PC-9 (cell line): ENCODE measurements at regions not wholly inside any gene's neighbourhood (a gene's known extent, or its start where the extent isn't known, plus 50 kb on each side); places are given as distances from the start of the nearest gene placed in this dataset.

Source experiments
- BruUV-seq: library from RNA; stranded (reverse); fragments of 400-500 nt; replicated peaks from 2 replicates; lab custom pipeline; 2021; lab: Mats Ljungman, UMichigan
- CTCF ChIA-PET: fragments of 300-600 bp; sonication (Branson Sonifier 250); formaldehyde crosslinking; loops from one replicate; lab custom pipeline; 2022; ENCODE audit warnings: antibody characterized with exemption; lab: Charles Lee
- POLR2A ChIA-PET: fragments of 300-600 bp; sonication (Branson Sonifier 250); formaldehyde crosslinking; loops from one replicate; lab custom pipeline; 2022; ENCODE audit warnings: antibody characterized with exemption; ENCODE audit not compliant: unreplicated experiment; lab: Charles Lee
- DNase-seq, 2 experiments: peaks; one replicate each; pipeline versions ENCODE4 v3.0.0 to v3.0.0-alpha.2; 2015 to 2022; ENCODE audit warnings: mixed read lengths in 1 of 2
- H2AFZ ChIP-seq: fragments of 200-600 bp; sonication (generic); 2 replicates; pipeline ENCODE4 v1.8.1; 2017; ENCODE audit warnings: antibody characterized with exemption
- H3F3A ChIP-seq: fragments of 200-600 bp; sonication (generic); 2 replicates; pipeline ENCODE4 v1.8.1; 2017; ENCODE audit warnings: antibody characterized with exemption, mild to moderate bottlenecking, low read depth; ENCODE audit not compliant: insufficient read depth
- H3K27ac ChIP-seq: fragments of 200-600 bp; sonication (generic); 2 replicates; pipeline ENCODE4 v1.6.1; 2016; ENCODE audit warnings: mixed run types
- H3K27me3 ChIP-seq: fragments of 200-600 bp; sonication (generic); 2 replicates; pipeline ENCODE4 v1.6.1; 2016; ENCODE audit warnings: low read depth, mixed run types; ENCODE audit not compliant: insufficient read depth
- H3K36me3 ChIP-seq: fragments of 200-600 bp; sonication (generic); 2 replicates; pipeline ENCODE4 v1.6.1; 2016; ENCODE audit warnings: low read depth, mixed run types
- H3K4me1 ChIP-seq: fragments of 200-600 bp; sonication (generic); replicated peaks from 2 replicates; pipeline ENCODE4 v1.6.1; 2016; ENCODE audit warnings: mixed run types; ENCODE audit not compliant: insufficient read depth
- H3K4me2 ChIP-seq: fragments of 200-600 bp; sonication (generic); 2 replicates; pipeline ENCODE4 v1.6.1; 2017; ENCODE audit warnings: mixed run types
- H3K4me3 ChIP-seq: fragments of 200-600 bp; sonication (generic); 2 replicates; pipeline ENCODE4 v1.6.1; 2016; ENCODE audit warnings: mixed run types
- H3K79me2 ChIP-seq: fragments of 200-600 bp; sonication (generic); 2 replicates; pipeline ENCODE4 v1.6.1; 2017; ENCODE audit warnings: low read depth, mixed run types
- H3K9me2 ChIP-seq: fragments of 200-600 bp; sonication (generic); 2 replicates; pipeline ENCODE4 v1.8.1; 2017; ENCODE audit warnings: mild to moderate bottlenecking; ENCODE audit not compliant: insufficient read depth
- H3K9me3 ChIP-seq: fragments of 200-600 bp; sonication (generic); 2 replicates; pipeline ENCODE4 v1.8.1; 2016; ENCODE audit warnings: low read depth; ENCODE audit not compliant: insufficient read depth
- H4K20me1 ChIP-seq: fragments of 200-600 bp; sonication (generic); 2 replicates; pipeline ENCODE4 v1.8.1; 2017; ENCODE audit not compliant: insufficient read depth
- CTCF ChIP-seq: fragments of 200-600 bp; sonication (generic); conservative IDR thresholded peaks from 2 replicates; pipeline ENCODE4 v1.6.1; 2017; ENCODE audit warnings: mixed run types, antibody characterized with exemption, mild to moderate bottlenecking, moderate library complexity
- EZH2 ChIP-seq: fragments of 200-600 bp; sonication (generic); IDR thresholded peaks from 2 replicates; pipeline ENCODE4 v1.8.0; 2017; ENCODE audit warnings: antibody characterized with exemption, low read depth
- intact Hi-C: fragments of 100-400 bp; cut with micrococcal nuclease; formaldehyde crosslinking; loops from one replicate; pipeline ENCODE4 v1.10.0; 2022; ENCODE audit not compliant: unreplicated experiment

DNA sequence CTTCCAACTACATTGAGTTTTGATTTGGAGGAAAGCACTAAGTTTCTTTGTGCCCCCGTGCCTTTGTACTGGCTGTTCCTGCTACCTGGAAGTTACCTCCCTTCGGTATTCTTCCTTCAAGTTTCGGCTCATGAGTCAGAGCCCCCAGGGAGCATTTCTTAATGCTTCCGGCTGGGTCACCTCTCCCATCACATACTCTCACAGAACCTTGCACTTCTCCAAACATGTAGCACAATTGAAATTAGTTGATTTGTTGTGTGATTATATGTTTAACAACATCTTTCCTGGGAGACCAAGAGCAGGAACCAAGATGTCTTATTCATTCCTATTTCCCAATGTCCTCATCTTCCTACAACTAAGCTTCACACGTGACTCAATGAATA lies 158.6 kb upstream of the CDH5 start:
- Histone ChIP-seq H3K27me3 (peaks cover 84% of the 10 kb centered on the region), H3K4me2 (no peak overlapping the region), H3K4me3 (no peak overlapping the region), H3K4me1 (no peaks in the 10 kb centered on the region), H2AFZ (no peak overlapping the region), H3F3A (no peaks in the 10 kb centered on the region), H3K9me2 (no peaks in the 10 kb centered on the region), H3K79me2 (no peaks in the 10 kb centered on the region), H3K9me3 (no peaks in the 10 kb centered on the region), H3K36me3 (no peaks in the 10 kb centered on the region), H3K27ac (no peak overlapping the region), H4K20me1 (no peaks in the 10 kb centered on the region)
- BruUV-seq: no TSS peak
- no peak for TF ChIP-seq EZH2
- TF ChIP-seq CTCF: no peak
- CTCF ChIA-PET: no interaction called here
- POLR2A ChIA-PET: no interaction called here
- intact Hi-C loops: no loop called here
- DNase-seq: peak in 1 of 2 experiments; percentile 37

DNA sequence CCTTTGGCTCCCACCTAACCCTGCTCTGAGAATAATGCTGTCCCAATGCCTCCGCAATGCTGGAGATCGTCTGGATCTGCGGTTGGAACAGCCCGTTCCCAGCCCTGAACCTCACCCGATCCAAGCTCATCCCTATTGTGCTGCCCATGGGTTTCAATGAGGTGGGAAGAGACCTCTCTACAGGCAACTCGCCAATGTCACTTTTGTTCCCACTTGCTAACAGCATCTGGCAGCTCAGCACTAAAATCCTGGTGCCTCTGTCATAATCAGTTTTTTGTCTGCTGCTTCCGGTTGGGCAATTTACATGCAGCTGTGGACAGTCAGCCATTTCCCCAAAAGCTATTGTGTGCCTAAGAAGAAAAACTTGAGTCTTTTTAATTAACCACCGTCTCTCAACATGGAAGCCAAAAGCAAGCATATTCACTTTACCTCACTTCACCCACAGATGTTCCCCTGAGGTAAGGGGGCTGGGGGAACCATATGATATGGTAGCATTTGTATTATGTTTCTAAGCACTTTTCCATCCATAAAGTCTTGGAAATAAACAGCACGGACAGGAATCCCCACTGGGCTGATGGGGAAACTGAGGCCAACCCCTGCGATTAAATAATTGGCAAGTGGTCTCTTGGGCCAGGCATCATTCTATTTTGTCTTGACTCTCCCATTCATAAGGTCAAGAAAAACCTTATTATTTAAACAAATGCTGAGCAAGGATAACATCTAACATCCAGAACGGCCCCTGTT lies 159.2 kb upstream of the CDH5 start:
- intact Hi-C loops: no loop called here
- Histone ChIP-seq H3K79me2 (no peaks in the 10 kb centered on the region), H3K36me3 (no peaks in the 10 kb centered on the region), H3K4me3 (no peak overlapping the region), H3K9me2 (no peaks in the 10 kb centered on the region), H3F3A (no peaks in the 10 kb centered on the region), H3K4me2 (no peak overlapping the region), H3K27me3 (peaks cover 84% of the 10 kb centered on the region), H3K4me1 (no peaks in the 10 kb centered on the region), H3K27ac (no peak overlapping the region), H3K9me3 (no peaks in the 10 kb centered on the region), H4K20me1 (no peaks in the 10 kb centered on the region), H2AFZ (no peak overlapping the region)
- POLR2A ChIA-PET: no interaction called here
- DNase-seq: no peak
- TF ChIP-seq EZH2: no peak
- no peak for TF ChIP-seq CTCF
- no TSS peak for BruUV-seq
- CTCF ChIA-PET: no interaction called here

GRCh38 chr16:66206363-66206762 lies 160.1 kb upstream of the CDH5 start:
- no peak for DNase-seq
- H3K36me3 ChIP-seq: no peaks in the 10 kb centered on the region
- H3K4me2 ChIP-seq: no peak overlapping the region
- no peak overlapping the region for H3K4me3 ChIP-seq
- H3K9me2 ChIP-seq: no peaks in the 10 kb centered on the region
- no peaks in the 10 kb centered on the region for H3K79me2 ChIP-seq
- ChIA-PET CTCF (no interaction called here), POLR2A (no interaction called here)
- H2AFZ ChIP-seq: no peak overlapping the region
- no TSS peak for BruUV-seq
- TF ChIP-seq EZH2 (no peak), CTCF (no peak)
- H3F3A ChIP-seq: no peaks in the 10 kb centered on the region
- no peaks in the 10 kb centered on the region for H3K9me3 ChIP-seq
- H3K27ac ChIP-seq: no peak overlapping the region
- H4K20me1 ChIP-seq: no peaks in the 10 kb centered on the region
- peaks cover 84% of the 10 kb centered on the region for H3K27me3 ChIP-seq
- intact Hi-C loops: no loop called here
- no peaks in the 10 kb centered on the region for H3K4me1 ChIP-seq
